Choroid plexus epithelial cell (primary cell): ENCODE measurements at regions not wholly inside any gene's neighbourhood (a gene's known extent, or its start where the extent isn't known, plus 50 kb on each side); places are given as distances from the start of the nearest gene placed in this dataset.

Experiments used
- DNase-seq: peaks from one replicate; pipeline ENCODE4 v3.0.0-alpha.2; 2010; ENCODE audit warnings: low read depth
- H3K4me3 ChIP-seq: 2 replicates; pipeline ENCODE4 v1.5.1; 2011; ENCODE audit warnings: low read depth, mild to moderate bottlenecking, control low read depth, low read length, moderate library complexity
- TF ChIP-seq, protein P1 (sequence below): conservative IDR thresholded peaks from 2 replicates; pipeline ENCODE4 v1.5.1; 2011; ENCODE audit warnings: low read depth, mild to moderate bottlenecking, control low read depth, inconsistent platforms, low read length, moderate library complexity

DNA sequence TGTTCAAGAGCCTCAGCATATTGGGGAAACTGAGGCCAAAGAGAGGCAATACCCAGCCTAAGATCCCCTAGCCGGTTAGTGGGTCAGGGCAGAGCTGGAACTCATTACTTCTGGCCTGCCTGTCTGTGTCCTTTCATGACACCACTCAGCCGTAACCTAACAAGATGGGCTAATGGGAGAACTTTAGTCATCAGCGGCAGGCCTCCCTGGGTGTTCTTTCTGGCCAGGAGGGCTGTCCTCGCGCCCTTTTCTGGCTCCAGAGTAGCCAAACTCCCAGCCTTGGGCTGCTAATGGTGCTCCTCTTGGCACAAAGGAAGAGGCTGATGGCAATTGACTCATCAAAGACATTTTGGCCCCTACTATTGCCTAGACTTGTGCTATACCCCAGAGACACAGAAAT lies 76.6 kb downstream of the NCR2 start:
- TF ChIP-seq, protein P1, sequence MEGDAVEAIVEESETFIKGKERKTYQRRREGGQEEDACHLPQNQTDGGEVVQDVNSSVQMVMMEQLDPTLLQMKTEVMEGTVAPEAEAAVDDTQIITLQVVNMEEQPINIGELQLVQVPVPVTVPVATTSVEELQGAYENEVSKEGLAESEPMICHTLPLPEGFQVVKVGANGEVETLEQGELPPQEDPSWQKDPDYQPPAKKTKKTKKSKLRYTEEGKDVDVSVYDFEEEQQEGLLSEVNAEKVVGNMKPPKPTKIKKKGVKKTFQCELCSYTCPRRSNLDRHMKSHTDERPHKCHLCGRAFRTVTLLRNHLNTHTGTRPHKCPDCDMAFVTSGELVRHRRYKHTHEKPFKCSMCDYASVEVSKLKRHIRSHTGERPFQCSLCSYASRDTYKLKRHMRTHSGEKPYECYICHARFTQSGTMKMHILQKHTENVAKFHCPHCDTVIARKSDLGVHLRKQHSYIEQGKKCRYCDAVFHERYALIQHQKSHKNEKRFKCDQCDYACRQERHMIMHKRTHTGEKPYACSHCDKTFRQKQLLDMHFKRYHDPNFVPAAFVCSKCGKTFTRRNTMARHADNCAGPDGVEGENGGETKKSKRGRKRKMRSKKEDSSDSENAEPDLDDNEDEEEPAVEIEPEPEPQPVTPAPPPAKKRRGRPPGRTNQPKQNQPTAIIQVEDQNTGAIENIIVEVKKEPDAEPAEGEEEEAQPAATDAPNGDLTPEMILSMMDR = no peak
- DNase-seq = no peak
- no peak overlapping the region for H3K4me3 ChIP-seq

DNA sequence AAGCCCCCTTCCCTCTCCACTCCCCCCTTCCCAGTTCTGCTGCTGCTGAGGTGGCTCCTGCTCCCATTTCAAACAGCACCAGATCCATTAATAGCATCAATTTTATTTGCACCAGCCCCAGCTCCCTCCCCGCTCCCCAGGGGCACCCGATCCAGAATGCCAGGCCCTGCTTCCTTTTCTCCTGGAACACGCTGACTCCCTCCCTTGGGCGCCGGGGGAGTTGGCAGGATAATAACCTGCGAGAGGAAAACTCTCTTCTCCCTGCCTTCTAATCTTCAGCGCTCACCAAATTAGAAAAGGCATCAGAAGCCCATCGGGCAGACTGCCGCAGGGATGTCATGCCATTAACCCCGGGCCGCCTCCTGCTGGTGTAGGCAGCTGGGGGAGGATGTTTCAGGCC lies 77.8 kb downstream of the NCR2 start:
- H3K4me3 ChIP-seq = no peak overlapping the region
- DNase-seq = no peak
- TF ChIP-seq, protein P1 = no peak

DNA sequence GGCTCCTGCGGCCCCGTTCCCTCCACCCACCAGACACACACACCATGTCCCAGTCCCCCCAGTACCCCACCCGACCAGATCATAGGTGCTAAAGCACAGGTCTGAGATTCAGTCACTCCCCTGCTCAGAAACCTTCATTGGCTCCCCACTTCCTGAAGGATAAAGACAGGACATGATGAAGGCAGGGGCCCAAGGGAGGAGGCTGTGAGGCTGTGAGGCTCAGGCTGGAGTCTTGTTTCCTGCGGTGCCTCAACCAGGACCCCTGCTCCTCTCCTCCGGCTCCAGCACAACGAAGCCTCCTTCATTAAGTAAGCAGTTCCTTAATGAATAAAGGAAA lies 81.1 kb downstream of the NCR2 start:
- TF ChIP-seq, protein P1 = no peak
- no peak for DNase-seq
- no peak overlapping the region for H3K4me3 ChIP-seq

DNA sequence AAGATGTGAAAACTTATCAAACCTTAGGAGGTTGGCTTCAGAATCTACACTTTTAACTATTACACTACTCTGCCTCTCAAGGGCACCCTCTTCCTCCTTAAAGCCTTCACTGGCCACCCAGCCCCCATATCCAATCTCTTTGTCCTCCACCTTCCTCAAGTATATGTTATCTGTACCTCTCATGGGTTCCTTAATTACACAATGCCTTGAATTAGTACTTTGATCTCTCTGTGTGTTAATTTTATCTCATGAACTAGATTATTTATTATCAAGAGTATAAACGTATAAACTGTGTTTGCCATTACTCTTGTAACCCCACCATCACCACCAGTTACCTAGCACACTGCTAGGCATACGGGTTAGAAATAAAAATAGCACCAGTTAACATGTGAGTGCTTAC lies 83.3 kb downstream of the NCR2 start:
- TF ChIP-seq, protein P1 = no peak
- H3K4me3 ChIP-seq = no peak overlapping the region
- DNase-seq = no peak

DNA sequence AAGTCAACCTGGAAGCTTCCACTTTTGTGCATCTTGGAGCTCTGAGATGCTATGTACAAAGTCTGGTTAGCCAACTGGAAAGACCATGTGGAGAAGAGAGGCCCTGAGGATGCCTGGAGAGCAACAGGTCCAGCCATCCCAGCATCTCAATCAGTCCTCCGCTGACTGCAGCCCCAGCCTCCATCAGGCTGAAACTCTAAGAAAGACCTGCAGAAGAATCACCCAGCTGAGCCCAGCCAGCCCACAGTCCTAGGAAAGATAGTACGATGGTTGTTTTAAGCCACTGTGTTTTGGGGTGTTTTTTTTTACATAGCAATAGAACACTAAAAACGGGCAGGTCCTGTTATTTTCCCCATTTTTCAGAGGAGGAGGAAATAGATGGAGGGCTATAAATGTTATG lies 84.0 kb downstream of the NCR2 start:
- no peak for DNase-seq
- TF ChIP-seq, protein P1 = no peak
- H3K4me3 ChIP-seq = no peak overlapping the region

DNA sequence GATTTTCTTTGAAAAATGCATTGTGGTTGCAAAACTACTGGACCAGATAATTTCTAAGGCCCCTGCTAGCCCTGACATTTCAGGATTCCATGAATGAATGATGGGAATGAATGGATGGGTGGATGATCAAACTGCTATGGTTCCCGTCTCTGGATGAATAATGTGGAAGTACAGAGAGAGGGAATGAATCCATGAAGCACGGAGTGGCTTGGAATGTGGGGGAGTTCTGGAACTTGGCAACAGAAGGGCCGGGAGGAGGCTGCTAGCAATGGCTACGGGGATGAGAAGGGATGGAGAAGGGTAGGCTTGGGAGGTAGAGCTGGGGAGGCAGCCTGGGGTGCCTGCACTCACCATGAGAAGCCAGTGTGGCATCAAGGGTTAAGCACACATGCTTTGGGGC lies 84.8 kb downstream of the NCR2 start:
- H3K4me3 ChIP-seq = no peak overlapping the region
- TF ChIP-seq, protein P1 = no peak
- DNase-seq = no peak

DNA sequence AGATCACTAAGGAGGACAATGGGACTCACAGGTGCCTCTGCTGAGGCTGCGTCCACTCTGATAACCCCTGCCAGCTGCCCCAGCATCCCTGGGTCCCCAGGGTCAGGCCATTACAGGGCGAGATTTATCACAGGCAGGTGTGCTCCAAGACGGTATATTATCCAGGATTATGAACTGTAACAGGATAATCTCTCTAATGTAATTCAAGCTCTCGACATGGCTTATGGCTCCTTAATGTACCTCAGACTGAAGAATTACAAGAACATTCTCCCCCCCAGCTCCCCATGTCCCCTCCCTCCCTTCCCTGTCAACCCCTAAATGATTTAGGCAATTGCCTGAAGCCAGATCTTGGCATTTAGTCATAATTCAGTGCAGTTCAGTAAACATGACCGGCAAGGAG lies 86.8 kb downstream of the NCR2 start:
- TF ChIP-seq, protein P1 = no peak
- no peak overlapping the region for H3K4me3 ChIP-seq
- DNase-seq = no peak
